Urothelium cell line (cell line): ENCODE measurements at regions not wholly inside any gene's neighbourhood (a gene's known extent, or its start where the extent isn't known, plus 50 kb on each side); places are given as distances from the start of the nearest gene placed in this dataset.
"Not testable (repeated sequence)": the region's sequence is repeated elsewhere in the genome, so short reads cannot be mapped to it uniquely, and the experiment has no call there.

Experiments
- DNase-seq: peaks from one replicate; pipeline ENCODE4 v3.0.0; 2011; ENCODE audit warnings: low spot score, mixed read lengths
- FAIRE-seq: peaks from 2 replicates; lab custom pipeline; 2011; peaks lifted over from hg19 to GRCh38; lab: Jason Lieb, UNC

DNA sequence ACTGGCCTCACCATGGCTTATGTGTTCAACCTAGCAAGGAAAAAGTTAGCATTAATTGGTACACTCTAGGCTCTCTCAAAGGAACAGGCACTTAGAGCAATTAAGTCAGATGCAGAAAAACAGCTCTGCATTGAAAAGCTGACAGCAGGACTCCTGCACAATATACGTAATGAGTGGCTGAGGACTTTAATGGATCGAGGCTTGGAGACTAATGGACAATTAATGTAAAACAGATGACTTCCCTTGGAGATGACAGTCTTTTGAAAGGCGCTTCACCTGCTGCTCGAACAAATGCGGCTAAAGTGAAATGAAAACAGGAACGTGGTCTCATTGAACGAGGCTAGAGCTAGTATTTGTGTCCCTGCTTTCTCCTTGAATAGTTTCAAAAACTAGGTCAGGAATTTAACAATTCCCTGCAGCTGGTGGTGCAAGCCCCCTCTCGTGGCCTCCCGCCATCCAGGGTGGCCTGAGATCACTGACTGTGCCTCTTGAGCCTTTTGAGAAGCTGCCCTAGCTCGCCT, 137.1 kb downstream of the ELOVL4 start:
- FAIRE-seq (no peak), DNase-seq (no peak)

DNA sequence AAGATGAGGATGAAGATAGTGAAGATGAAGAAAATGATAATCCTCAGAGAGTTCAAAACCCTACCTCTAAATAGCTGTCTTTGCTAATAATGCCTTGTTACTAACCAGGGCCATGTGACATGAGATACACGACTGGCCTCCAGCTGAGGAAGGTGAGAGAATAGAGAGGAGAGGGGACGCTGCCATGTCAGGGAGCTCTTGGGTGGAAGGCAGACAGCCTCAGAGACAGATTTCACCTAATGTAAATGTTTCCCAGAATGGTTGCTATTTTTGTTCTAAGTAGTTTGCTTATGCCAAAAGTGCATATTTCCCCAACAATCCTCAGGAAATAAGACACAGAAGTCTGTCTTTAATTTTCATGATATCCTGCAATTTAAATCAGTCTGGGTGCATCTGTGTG, 138.4 kb downstream of the ELOVL4 start:
- no peak for FAIRE-seq

DNA sequence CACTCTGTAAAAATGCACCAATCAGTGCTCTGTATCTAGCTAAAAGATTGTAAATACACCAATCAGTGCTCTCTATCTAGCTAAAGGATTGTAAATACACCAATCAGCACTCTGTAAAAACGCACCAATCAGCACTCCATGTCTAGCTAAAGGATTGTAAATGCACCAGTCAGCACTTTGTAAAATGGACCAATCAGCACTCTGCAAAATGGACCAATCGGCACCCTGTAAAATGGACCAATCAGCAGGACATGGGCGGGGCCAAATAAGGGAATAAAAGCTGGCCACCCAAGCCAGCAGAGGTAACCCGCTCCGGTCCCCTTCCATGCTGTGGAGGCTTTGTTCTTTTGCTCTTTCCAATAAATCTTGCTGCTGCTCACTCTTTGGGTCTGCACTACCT, 140.7 kb downstream of the ELOVL4 start:
- DNase-seq, FAIRE-seq: not testable (repeated sequence)

More for the DNA sequence above, 138.4 kb downstream of the ELOVL4 start:
- no peak for DNase-seq

DNA sequence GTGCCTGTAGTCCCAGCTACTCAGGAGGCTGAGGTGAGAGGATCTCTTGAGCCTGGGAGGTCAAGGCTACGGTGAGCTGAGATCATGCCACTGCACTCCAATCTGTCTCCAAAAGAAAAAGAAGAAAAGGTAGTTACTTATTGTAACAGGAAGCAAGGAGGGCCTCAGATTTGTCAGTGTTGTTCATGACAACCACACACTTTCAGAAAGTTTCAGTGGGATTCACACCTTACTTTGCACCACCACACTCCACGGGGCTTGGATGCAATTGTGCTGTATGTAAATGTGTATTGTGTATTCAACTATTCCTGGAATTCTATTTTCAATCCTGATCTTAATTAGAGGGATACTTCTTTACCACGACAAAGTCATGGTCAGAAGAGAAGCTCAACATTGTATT, 142.6 kb downstream of the ELOVL4 start:
- no peak for FAIRE-seq
- DNase-seq: no peak

DNA sequence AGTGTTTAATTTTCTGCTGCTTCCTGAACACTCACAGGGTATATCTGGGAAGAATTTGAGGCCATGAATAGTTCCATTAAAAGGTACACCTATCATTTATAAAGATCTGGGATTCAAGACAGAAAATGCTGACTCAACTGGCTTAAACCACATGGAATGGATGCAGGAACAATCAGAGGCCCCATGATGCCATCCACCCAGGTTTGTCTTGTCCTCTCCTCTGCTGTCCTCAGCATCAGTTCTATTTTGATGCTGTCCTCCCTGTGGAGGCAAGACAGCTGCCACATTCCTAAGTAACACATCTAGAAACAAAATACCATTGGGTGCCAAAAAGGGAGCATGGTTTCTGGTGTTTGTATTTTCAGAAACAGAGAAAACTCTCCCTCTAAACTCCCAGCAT, 143.4 kb downstream of the ELOVL4 start:
- FAIRE-seq: no peak
- DNase-seq: no peak

DNA sequence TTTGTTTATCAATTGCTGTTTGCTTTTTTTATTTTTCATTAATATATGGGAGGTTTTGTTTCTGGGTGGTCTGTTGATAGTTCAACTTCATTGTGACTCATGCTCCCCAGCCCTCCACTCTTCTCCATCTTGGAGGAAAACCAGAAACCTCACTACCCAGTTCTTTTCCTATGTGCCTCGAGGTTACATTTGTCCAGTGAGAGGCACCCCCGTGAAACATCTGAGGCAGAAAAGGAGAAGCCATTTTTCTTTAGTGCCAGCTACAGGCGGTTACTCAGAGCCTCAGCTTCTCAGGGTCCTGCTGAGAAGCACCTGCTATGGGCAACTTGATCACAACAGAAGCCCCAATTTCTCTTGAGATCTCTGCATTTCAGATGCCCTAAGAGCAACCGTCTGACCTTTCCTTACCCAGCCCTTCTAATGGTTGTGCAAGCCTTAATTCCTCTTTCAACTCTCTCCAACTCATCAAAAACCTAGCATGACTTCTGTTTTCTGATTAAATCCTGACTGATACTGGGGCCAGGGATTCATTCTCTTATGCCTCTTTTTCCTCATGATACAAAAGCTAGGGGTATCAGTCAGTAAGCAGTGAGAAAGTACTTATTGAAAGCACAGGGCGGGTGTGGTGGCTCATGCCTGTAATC, 144.6 kb downstream of the ELOVL4 start:
- no peak for DNase-seq
- FAIRE-seq: no peak

DNA sequence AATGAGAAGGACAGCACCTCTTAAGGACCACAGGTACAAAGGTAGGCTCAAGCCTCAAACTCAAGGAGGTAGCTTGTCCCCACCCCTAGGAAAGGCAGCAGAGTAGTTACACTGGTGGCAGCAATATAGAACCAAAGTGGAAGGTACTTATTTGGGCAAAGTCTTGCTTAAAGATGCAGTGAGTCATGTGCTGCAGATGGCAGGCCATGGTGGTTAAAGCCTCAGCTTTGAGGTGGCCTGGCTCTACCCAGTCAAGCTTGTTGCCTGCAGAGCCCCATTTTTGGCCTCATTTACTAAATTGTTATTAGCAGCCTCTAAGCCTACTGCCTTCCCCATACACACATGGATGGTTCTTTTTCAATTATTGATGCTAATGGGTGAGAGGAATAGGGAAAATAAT, 146.0 kb downstream of the ELOVL4 start:
- FAIRE-seq: no peak
- no peak for DNase-seq

DNA sequence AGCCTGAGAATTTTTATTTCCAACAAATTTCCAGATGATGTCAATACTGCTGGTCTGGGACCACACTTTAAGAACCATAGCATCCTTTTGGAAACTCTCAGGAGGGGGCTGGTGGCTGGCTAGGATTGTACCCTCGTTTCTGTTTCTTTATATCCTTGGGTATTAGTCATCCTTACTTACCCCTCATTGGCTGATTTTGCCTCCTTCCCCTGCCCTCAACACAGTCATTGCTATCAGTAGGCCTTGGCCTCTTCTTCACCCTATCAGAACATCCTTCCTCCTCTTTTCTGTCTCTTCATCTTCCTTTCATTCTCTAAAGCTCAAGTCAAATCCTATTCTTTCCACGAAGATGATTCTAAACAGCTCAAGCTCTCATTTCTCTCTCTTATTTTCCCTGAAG, 148.5 kb downstream of the ELOVL4 start:
- DNase-seq: no peak
- FAIRE-seq: no peak

DNA sequence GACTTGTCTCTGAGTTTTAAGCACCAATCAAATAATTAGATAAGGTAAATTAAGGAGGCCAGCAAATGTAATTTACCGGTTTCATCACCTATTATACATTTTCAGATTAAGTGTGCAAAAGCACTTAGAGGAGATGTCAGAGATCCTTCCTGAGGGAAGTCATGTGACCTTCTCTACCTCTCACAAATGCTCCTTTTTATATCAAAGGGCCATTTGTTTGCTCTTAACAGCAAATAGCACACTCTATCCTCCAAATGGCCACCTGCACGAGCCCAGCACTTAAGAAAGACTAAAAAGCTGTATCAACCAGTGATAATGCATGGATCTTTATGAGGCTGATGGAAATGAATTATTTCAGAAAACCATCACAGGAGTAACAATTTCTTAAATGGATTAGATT, 149.4 kb downstream of the ELOVL4 start:
- FAIRE-seq (no peak), DNase-seq (no peak)

DNA sequence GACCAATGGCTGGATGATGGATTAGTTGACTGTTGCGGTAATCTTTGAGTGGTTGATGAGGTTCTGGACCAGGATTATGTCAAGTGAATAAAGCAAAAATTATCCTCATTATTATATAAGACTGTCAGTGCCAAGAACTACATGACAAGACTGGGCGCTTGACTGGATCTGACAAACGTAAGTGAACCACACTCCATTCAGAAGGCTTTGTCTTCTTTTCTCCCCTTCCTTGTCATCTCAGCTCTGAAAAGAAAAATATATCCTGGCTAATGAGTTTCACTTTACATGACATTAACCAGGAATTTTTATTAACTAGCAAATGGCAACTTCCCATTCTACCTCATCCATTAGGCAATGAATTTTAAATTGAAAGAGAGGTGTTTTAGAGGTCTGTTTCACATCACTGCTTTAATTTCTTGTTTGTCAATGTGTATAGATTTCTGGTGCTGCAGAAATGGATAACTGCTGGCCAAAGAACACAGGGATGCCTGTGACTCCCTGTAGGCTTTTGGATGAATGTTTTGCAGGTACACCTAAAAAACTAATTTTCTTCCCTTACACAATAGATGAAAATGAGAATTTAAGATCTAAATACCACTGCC, 150.1 kb downstream of the ELOVL4 start:
- no peak for DNase-seq
- no peak for FAIRE-seq

DNA sequence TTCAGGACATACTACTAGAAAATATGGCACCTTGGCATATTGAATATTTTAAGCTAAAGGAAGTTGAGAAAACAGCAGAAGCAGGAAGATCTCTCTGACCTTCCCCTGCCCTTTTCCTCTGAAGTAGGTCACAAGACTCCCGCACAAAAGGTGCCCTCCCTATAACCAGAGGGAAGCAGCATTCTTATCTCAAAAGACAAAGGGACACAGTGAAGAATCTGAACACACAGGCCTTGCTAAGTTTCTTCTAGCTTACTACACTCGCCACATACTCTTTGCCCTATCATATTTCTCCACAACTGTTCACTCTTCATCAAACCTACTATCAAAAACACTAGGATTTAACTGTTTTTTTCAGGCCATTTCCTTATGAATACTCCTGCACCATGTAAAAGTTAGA, 151.2 kb downstream of the ELOVL4 start:
- DNase-seq: no peak

DNA sequence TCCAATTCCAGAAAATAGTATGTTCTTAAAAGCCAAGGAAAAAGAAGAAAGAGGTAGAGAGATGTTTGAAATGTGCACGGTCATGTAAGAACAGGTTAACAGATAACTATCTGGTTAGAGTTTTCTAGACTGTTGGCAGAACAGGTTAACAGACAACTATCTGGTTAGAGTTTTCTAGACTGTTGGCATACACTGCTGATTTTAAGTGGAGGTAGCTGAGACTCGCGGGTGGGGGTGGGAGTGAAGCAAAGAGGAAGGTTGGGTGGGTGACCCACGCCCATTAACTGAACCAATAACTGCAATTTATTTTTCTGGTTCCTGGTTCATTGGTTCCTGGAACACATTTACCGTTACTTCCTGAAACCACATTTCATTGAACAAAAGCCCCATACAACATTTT, 157.5 kb downstream of the ELOVL4 start:
- FAIRE-seq: no peak

More for the DNA sequence above, 151.2 kb downstream of the ELOVL4 start:
- no peak for FAIRE-seq

DNA sequence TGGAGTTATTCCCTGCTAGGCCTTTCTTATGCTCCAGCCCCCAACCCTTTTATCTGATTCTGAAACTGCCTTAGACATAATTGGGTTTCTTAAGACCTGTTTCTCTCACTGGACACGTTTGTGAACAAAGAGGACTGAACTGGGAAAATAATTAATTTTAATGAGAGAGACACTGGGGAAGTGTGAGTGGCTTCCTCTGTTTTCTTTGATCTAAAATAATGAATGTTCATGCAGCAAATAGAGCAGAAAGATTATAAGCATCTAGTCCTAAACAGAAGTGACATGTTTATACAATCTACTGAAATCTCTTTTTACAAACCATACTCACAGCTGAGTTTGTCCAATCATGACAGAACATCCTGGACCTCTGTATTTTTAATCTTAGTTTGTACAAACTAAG, 157.6 kb downstream of the SH3BGRL2 start:
- FAIRE-seq: no peak
- DNase-seq: no peak

More for the DNA sequence above, 157.5 kb downstream of the ELOVL4 start:
- DNase-seq: no peak

DNA sequence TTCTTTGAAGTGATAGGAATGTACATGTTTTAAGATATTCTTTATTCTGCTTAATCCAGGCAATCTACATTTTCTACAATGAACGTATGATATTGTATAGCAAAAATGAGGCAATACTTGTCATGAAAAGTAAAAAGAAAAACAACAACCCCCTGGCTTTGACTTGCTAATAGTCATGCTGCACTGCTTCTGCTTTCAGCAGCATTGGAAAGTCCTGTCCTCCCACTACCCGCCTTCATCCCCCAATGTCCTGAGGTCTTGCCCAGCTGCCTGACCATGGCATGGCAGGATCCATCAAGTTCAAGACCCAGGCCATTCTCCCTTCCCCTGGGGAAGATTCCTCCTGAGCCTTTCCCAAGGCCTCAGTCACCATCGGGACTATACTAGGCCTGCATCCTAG, 156.5 kb downstream of the SH3BGRL2 start:
- FAIRE-seq (no peak), DNase-seq (no peak)

DNA sequence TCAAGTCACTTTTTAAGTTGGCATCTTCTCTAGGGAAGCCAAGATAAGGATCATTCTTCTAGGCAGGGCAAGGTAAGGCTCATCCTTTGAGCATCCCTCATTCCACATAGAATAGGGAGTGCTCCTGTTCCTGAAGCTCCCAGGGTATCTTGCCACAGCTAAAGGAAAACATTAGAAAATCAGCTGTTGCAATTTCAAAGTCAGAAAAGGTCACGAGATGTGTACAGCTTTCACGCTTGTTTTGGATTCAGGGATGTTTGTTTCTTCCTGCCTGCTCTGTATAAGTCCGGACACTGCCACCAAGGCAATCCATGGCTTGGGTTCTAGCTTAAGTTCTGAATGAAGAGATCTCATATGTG, 153.2 kb downstream of the SH3BGRL2 start:
- no peak for DNase-seq
- no peak for FAIRE-seq

DNA sequence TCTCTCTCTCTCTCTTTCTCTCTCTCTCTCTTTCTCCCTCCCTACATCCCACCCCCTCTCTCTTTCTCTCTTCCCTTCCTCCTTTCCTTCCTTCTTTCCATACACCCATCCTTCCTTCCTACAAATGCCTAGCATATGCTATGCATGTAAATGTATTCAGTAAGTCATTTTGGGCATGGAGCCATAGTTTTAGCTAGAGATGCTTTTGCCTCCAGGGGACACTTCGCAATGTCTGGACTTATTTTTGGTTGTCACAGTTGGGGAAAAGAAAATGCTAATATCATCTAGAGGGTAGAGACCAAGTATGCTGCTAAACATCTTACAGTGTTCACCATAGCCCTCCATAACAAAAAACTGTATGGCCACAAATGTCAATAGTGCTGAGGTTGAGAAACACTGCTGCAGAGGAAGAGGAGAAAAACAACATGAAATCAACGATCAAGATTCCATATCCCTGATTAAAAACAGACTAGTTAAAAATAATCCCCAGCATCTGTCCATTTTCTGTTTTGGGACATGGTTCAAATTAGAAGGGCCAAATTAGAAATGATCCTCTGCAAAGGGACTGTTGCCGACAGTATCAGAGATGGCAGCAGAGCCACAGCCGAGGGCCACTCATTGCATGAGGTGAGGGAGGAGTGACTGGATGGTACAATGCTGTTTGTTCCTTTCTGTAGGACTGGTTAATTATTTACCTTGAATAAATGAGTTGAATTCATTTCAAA, 152.7 kb downstream of the SH3BGRL2 start:
- no peak for FAIRE-seq
- DNase-seq: no peak

DNA sequence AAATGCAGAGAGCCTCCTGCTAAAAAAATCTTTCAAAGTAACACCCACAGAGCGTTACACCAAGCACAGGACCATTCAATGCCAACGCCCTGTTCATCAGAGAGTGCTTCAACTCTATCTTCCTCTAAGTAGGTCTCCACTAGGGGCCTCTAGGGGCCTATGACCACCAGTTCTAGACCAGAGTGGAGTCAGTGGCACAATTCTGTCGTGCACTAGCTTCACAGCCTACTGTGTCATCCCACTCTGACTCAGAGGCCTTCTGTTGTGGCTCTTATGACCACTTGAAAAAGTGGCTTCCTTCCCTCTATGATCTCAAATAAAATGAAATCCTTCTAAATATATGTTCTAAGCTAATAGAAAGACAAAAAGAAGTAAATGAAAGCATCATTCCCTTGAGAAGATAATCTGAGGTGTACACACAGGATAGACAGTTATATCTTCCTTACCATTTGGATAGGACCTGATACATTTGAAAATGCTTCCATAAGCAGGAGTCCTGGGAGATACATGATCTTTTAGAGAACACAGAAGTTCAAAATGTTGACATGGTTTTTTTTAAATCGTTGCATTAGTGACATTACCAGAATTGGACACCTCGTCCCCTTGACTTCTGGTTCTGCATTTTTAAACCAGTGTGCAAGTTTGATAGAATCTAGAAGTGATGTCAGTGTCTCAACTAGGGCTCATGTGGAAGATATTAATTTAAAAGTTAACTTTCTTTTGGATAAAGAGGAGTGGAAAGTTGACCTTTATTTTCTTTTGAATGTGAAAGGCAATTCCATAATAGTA, 151.9 kb downstream of the SH3BGRL2 start:
- FAIRE-seq (no peak), DNase-seq (no peak)

DNA sequence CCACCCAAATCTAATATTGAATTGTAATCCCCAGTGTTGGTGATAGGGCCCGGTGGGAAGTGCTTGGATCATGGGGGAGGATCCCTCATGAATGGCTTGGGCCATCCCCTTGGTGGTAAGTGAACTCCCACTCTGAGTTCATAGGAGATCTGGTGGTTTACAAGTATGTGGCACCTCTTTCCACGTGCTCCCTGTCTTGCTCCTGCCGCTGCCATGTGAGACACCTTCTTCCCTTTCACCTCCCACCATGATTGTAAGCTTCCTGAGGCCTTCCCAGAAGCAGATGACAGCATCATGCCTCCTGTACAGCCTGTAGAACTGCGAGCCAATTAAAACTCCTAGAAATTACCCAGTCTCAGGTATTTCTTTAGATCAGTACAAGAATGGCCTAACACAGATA, 150.8 kb downstream of the SH3BGRL2 start:
- no peak for DNase-seq
- FAIRE-seq: no peak

DNA sequence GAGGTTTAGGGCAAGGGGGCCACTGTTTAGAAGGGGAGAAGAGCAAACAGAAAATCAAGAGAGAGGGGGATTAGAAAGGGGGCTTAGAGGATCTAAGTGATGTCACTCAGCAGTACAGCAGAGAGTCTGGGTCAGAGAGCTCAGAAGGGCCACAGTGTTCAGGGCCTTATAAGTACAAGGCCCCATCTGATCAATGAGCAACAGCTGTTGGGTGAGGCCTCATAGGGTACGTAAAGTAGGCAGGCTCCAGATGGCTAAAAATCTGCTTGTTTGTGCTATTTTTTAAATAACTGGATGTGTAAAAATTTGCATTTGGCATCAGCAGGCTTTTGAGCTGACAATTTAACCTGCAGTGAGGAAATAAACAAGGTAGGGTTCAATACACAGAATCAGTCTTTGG, 149.8 kb downstream of the SH3BGRL2 start:
- no peak for FAIRE-seq
- no peak for DNase-seq

DNA sequence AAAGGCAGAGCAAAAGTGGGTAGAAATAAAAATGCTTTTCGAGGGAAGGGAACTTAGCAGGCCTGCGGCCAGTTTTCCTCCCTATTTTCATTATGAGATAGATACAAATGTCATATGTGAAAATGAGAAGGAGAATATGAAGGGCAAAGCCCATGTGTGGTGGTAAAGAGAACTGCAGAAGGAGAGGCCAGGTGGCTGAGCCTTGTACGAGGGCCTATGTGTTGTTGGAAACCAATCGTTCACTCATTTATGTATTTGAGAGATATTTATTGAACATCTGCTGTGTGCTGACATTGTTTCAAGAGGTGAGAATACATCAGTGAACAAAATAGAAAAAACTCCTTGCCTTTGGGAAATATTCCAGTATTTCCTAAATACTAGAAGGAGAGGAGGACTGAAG, 147.7 kb downstream of the SH3BGRL2 start:
- FAIRE-seq: no peak
- no peak for DNase-seq
